NCI-H2196 treated with DMSO at 0.1 percent for 48 hours (cell line): ENCODE measurements at regions not wholly inside any gene's neighbourhood (a gene's known extent, or its start where the extent isn't known, plus 50 kb on each side); places are given as distances from the start of the nearest gene placed in this dataset.

Experiments
- DNase-seq: peaks from one replicate; lab custom pipeline; 2025; ENCODE audit not compliant: unreplicated experiment; lab: John Stamatoyannopoulos, UW

DNA sequence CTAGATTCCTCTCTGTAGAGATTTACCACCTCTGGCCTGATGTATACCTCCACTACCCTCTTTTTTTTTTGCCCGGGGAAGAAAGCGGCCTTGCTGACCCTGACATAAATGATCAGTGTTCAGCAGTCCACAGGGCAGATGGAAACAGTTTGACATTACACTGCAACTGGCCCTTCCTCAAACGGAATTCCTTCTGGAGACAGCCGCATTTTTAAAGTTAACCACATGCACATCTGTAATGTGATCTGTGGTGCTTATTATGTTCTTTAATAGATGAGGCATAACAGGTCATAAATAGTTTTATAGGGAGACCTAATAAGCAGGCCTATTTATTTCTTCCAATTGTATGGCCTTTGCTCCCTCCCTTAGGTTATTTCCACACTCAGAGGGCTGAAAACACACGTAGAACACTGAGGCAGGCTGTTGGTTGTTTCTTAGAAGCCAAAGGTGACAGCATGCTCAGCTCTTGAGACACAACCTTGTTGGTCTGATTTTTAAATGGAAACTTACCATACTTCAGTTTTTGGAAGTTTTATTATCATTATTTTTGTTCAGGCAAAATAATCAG lies 84.0 kb upstream of the APC start:
- DNase-seq = no peak

- no peak for DNase-seq
Measured at GRCh38 chr5:112655513-112655912, 82.2 kb upstream of the APC start.

DNA sequence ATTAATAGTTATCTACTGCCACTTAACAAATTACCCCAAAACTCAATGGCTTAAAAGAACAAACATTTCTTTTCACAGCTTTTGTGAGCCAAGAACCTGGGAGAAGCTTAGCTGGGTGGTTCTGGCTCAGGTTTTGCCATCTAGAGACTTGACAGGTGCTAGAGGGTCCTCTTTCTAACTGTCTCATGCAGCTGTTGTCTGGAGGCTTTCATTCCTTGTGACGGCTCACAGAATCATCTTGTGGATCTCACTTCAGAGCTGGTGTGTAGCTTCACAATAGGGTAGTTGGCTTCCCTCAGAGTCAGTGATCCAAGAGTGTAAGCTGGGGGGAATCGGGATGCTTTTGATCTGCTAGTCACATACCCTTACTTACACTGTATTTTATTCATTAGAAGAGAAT lies 81.2 kb upstream of the APC start:
- no peak for DNase-seq

GRCh38 chr5:112657804-112658203 lies 79.9 kb upstream of the APC start:
- no peak for DNase-seq

- no peak for DNase-seq
Measured at GRCh38 chr5:112660359-112660758, 77.3 kb upstream of the APC start.

DNA sequence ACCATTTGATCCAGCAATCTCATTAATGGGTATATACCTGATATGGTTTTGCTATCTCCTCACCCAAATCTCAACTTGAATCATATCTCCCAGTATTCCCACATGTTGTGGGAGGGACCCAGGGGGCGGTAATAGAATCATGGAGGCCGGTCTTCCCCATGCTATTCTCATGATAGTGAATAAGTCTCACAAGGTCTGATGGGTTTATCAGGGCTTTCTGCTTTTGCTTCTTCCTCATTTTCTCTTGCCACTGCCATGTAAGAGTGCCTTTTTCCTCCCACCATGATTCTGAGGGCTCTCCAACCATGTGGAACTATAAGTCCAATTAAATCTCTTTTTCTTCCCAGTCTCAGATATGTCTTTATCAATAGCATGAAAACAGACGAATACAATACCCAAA lies 74.5 kb upstream of the APC start:
- no peak for DNase-seq

DNA sequence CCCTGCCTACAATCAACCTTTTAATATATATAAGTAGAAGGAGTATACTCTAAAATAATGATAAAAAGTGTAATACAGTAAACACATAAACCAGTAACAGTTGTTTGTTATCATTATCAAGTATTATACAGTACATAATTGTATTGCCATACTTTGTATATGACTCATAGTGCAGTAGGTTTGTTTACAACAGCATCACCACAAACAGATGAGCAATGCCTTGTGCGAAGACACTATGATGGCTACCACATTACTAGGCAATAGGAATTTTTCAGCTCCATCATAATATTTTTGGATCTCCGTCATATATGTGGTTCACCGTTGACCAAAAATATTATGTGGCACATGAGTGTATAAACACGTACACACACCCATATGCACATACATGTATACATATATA lies 69.7 kb upstream of the APC start:
- no peak for DNase-seq

GRCh38 chr5:112668911-112669310 lies 68.8 kb upstream of the APC start:
- no peak for DNase-seq

GRCh38 chr5:112669328-112669963 lies 68.2 kb upstream of the APC start:
- no peak for DNase-seq

DNA sequence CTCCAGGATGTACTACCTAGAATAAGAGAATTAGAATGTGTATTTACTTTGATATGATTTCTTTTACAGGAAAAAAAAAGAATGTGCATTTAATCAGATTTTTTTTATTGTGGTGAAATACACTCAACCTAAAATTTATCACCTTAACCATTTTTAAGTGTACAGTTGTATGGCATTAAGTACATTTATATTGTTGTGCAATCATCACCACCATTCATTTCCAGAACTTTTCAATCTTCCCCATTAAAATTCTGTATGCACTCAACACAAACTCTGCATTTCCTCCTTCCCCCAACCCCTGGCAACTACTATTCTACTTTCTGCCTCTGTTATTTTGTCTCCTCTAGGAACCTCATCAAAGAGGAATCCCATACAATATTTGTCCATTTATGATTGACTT lies 66.0 kb upstream of the APC start:
- DNase-seq = no peak

- DNase-seq = no peak
Measured at GRCh38 chr5:112681481-112681908, 56.2 kb upstream of the APC start.

- DNase-seq = no peak
Measured at GRCh38 chr5:112682621-112683061, 55.0 kb upstream of the APC start.

DNA sequence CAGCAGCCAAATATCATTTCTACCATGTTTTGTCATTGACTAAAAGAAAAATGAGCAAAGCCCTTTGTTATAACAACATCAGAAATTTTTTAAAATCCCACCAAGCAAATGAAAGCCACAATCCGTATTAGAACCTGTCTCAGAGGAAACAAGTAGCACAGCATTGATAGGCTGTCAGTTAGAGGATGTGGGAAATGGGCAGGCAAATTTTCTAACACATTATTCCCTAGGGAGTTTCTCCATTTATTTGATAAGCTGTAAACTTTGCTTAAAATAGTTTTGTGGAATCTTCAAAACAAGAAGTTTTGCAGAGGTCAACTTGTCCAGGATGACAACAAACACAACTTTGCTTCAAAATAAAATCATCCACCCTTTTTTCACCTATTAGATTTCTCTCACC lies 53.6 kb upstream of the APC start:
- DNase-seq = no peak

- no peak for DNase-seq
Measured at GRCh38 chr5:112684737-112685136, 52.9 kb upstream of the APC start.

- no peak for DNase-seq
Measured at GRCh38 chr5:112685386-112685785, 52.3 kb upstream of the APC start.

DNA sequence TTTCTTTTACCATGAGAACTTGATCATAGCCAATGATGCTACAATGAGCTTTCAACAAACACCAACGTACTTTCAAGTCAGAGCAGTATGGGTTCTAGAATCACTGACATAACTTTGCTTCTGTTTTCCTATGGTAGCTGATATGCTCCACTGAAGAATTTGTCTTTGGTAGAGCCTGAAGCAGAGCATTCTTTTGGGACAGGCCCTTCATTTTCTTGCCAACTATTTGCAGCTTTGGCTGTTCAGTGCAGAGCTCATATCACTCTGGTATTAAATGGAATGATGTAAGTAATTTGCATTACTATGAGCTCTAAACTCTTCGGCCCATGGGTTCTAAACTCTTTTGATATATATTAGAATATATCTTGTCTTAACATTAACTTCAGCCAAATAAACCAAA lies 51.8 kb upstream of the APC start:
- no peak for DNase-seq

DNA sequence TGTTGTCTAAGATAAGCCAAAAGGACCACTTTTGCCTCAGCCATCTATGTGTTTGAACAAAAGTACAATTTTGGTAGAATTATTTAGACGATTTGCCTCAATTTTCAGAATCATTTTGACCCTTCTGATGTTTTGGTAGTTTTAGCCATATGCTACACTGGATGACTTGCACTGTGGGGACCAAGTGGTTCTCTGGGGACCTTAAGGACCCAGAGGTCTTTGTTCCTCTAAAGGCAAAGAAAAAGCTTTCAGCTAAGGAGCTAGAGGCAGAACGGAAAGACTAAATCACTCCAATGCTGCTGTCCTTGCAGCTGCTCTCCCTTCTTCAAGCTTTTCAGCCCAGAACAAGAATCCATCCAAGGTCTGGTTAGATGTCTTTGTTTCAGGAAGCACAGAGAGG lies 51.0 kb upstream of the APC start:
- no peak for DNase-seq

DNA sequence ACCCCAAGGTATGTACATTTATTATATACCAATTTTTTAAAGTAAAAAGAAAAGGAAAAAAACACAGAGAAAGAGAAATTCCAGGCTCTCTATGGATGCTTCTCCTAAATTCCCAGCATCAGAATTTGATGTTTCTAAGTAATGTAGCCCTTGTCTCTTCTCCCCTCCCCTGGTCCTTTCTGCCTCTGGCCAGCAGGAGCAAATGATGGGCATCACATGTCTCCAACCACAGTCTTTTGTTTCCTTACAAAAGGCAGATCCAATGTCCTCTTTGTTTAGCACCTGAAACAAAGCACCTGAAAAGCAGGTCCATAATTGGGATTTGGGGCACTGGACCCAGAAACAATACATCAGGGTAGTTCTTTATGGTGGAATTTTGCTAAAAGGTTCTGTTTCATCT lies 50.4 kb upstream of the APC start:
- DNase-seq = no peak
